Endothelial cell of umbilical vein (primary cell): ENCODE measurements at regions not wholly inside any gene's neighbourhood (a gene's known extent, or its start where the extent isn't known, plus 50 kb on each side); places are given as distances from the start of the nearest gene placed in this dataset.

ENCODE experiments used
- CTCF ChIP-seq, 2 donors: IDR thresholded peaks; 1 replicate in 1 of 2; 2 replicates in 1 of 2; pipeline ENCODE4 v1.5.1; 2011; ENCODE audit warnings: low read length in 2 of 2, mild to moderate bottlenecking in 2 of 2, moderate library complexity in 2 of 2, control low read depth in 1 of 2, inconsistent platforms in 1 of 2, low read depth in 1 of 2; ENCODE audit not compliant: insufficient read depth in 1 of 2; ENCODE audit errors: extremely low read depth in 1 of 2
- EZH2 ChIP-seq: IDR thresholded peaks from 2 replicates; pipeline ENCODE4 v1.6.1; 2012; ENCODE audit warnings: borderline replicate concordance, low read depth, mild to moderate bottlenecking, moderate library complexity, low read length, inconsistent platforms; ENCODE audit not compliant: severe bottlenecking
- JUN ChIP-seq: IDR thresholded peaks from 2 replicates; pipeline ENCODE4 v1.6.1; 2011; ENCODE audit warnings: borderline replicate concordance, low read depth; ENCODE audit not compliant: insufficient read length, insufficient read depth
- MAX ChIP-seq: IDR thresholded peaks from 2 replicates; pipeline ENCODE4 v1.6.1; 2011; ENCODE audit not compliant: insufficient read depth, insufficient read length
- MYC ChIP-seq: IDR thresholded peaks from one replicate; pipeline ENCODE4 v1.6.1; 2011; ENCODE audit warnings: mild to moderate bottlenecking, low read depth, low read length
- POLR2A ChIP-seq: IDR thresholded peaks from 2 replicates; pipeline ENCODE4 v1.6.1; 2012; ENCODE audit warnings: low read depth, mild to moderate bottlenecking, control low read depth, low read length
- POLR2AphosphoS5 ChIP-seq: IDR thresholded peaks from 2 replicates; pipeline ENCODE4 v1.6.1; 2012; ENCODE audit warnings: low read depth, mild to moderate bottlenecking, control low read depth, low read length, moderate library complexity; ENCODE audit not compliant: insufficient read depth

- no peak for TF ChIP-seq POLR2A
- TF ChIP-seq CTCF (IDR thresholded peaks at IDR 0.05; ENCODE audit: extremely low read depth in 1 of 2, insufficient read depth in 1 of 2, low read depth in 1 of 2, low read length in 2 of 2): no peak
- no peak for TF ChIP-seq MYC
- TF ChIP-seq EZH2: no peak
- TF ChIP-seq POLR2AphosphoS5: no peak
- no peak for TF ChIP-seq MAX
- TF ChIP-seq JUN: no peak
Observed at GRCh38 chr10:45547207-45547606, 125.4 kb downstream of the ZFAND4 start.
